ENCODE measurements at regions not wholly inside any gene's neighbourhood (a gene's known extent, or its start where the extent isn't known, plus 50 kb on each side); places are given as distances from the start of the nearest gene placed in this dataset.

DNA sequence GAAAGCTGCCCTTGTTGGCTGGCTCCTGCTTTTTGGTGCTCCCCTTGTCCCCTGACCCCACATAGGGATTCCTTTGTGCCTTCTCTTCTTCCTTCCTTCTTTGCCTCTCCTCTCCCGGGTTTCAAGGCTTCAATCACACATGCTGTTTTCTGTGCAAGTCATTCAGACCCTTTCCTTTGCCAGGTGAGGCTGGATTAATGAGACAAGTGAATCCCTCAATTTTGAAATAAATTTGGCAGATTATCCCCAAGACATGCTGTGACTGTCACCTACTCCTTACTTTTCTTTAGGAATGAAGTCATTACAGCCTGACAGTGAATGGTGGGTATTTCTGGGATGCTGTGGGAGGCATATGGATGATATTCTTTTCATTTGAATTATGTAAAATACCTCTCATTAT, 259.0 kb upstream of the RGMA start:
- Histone ChIP-seq H3K79me2 (ENCODE audit: control insufficient read depth in 1 of 2, insufficient read depth in 2 of 2, low read length in 2 of 2) (no peaks in the 10 kb centered on the region), H3K9ac (replicated peaks in 1 of 4; ENCODE audit: extremely low read depth in 1 of 4, low read depth in 3 of 4, low read length in 3 of 4) (no peak overlapping the region), H4K91ac (replicated peaks; ENCODE audit: insufficient read length, low read length) (no peak overlapping the region), H3K14ac (ENCODE audit: insufficient read length) (no peak overlapping the region), H4K8ac (ENCODE audit: extremely low read depth, insufficient read depth, low read length) (no peak overlapping the region), H2AFZ (ENCODE audit: low read length) (no peak overlapping the region), H4K5ac (ENCODE audit: insufficient read length, low read depth, low read length) (no peak overlapping the region), H3K4me1 (replicated peaks in 1 of 4; ENCODE audit: control insufficient read depth in 3 of 4, insufficient read depth in 4 of 4, low read length in 3 of 4) (peaks cover 0 to 2% (median 0%) of the 10 kb centered on the region in 4 experiments; a peak in 2 of 7 replicates), H3K4ac (replicated peaks; ENCODE audit: insufficient read length, low read depth, low read length) (no peak overlapping the region), H2BK120ac (replicated peaks; ENCODE audit: low read depth, low read length) (no peak overlapping the region), H3K36me3 (ENCODE audit: control insufficient read depth in 2 of 4, insufficient read depth in 4 of 4, low read length in 3 of 4) (no peaks in the 10 kb centered on the region), H2BK5ac (ENCODE audit: low read depth, low read length) (no peak overlapping the region), H3K23ac (ENCODE audit: insufficient read length) (no peak overlapping the region), H2BK20ac (ENCODE audit: low read length) (no peak overlapping the region), H3K4me2 (ENCODE audit: insufficient read depth in 1 of 2, low read depth in 2 of 2, low read length in 2 of 2) (no peak overlapping the region), H3K27ac (ENCODE audit: low read depth, low read length) (no peak overlapping the region), H4K20me1 (replicated peaks in 1 of 2; ENCODE audit: control insufficient read depth in 1 of 2, insufficient read depth in 2 of 2, low read length in 2 of 2) (no peaks in the 10 kb centered on the region), H3K9me3 (ENCODE audit: insufficient read depth in 2 of 2, low read depth in 1 of 2, low read length in 1 of 2) (peaks cover 6 to 11% of the 10 kb centered on the region in 2 experiments), H3K27me3 (replicated peaks in 1 of 4; ENCODE audit: control insufficient read depth in 3 of 4, extremely low read depth in 1 of 4, insufficient read depth in 3 of 4, low read length in 3 of 4) (peaks cover 0 to 2% (median 0%) of the 10 kb centered on the region in 4 experiments; a peak in 1 of 7 replicates), H2AK5ac (ENCODE audit: low read depth, low read length) (no peak overlapping the region), H3K4me3 (ENCODE audit: extremely low read depth in 1 of 4, insufficient read depth in 2 of 4, low read depth in 3 of 4, low read length in 4 of 4) (no peak overlapping the region), H3K23me2 (ENCODE audit: low read depth, low read length) (no peaks in the 10 kb centered on the region; the same call in 1 of the 2 replicates), H2BK15ac (ENCODE audit: low read length) (no peak overlapping the region; the same call in 1 of the 2 replicates), H3K56ac (replicated peaks; ENCODE audit: insufficient read length, low read depth, low read length) (no peak overlapping the region), H2BK12ac (ENCODE audit: low read depth, low read length) (no peak overlapping the region), H3K79me1 (ENCODE audit: low read depth, low read length) (no peaks in the 10 kb centered on the region), H3K18ac (ENCODE audit: extremely low read depth, low read length) (no peak overlapping the region; the same call in 1 of the 2 replicates)
- POLR2A ChIA-PET (ENCODE audit: partially characterized antibody), result no interaction called here
- CTCF ChIA-PET (ENCODE audit: partially characterized antibody), result interaction anchor here (0.9 kb wide), 1 partner anchor 772 kb away, joined by 3 read pairs; no protein-coding TSS in a partner anchor
- no peak for FAIRE-seq
- DNase-seq (ENCODE audit: low read depth in 1 of 2, low spot score in 2 of 2), result no peak
- WGBS, 2 experiments (ENCODE audit: extremely low coverage in 1 of 2, insufficient coverage in 1 of 2, insufficient read length in 1 of 2, insufficient replicate concordance in 2 of 2, low coverage in 1 of 2, low lambda C conversion rate in 2 of 2, missing lambda C conversion rate in 1 of 2), result 60% methylated on average over 1 of the region's 1 CpG; no CpG with 5 or more reads in 1 of the 2 experiments
- TF ChIP-seq SP2 (IDR thresholded peaks at IDR 0.05; ENCODE audit: low read length), result no peak
- TF ChIP-seq, protein P1, sequence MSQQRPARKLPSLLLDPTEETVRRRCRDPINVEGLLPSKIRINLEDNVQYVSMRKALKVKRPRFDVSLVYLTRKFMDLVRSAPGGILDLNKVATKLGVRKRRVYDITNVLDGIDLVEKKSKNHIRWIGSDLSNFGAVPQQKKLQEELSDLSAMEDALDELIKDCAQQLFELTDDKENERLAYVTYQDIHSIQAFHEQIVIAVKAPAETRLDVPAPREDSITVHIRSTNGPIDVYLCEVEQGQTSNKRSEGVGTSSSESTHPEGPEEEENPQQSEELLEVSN (IDR thresholded peaks at IDR 0.05), result no peak
- TF ChIP-seq SP4 (IDR thresholded peaks at IDR 0.05; ENCODE audit: low read length), result no peak
- no peak for TF ChIP-seq NANOG (IDR thresholded peaks at IDR 0.05; ENCODE audit: insufficient read depth, low read depth, low read length, poor library complexity, severe bottlenecking)
- TF ChIP-seq USF2 (IDR thresholded peaks at IDR 0.05; ENCODE audit: low read length), result no peak
- no peak for TF ChIP-seq POU5F1 (IDR thresholded peaks at IDR 0.05; ENCODE audit: low read depth, low read length)
- no peak for TF ChIP-seq TCF12 (IDR thresholded peaks at IDR 0.05; ENCODE audit: low read depth, low read length)
- no peak for TF ChIP-seq POLR2AphosphoS5 (IDR thresholded peaks at IDR 0.05; ENCODE audit: low read depth, low read length)
- no peak for TF ChIP-seq BCL11A (IDR thresholded peaks at IDR 0.05; ENCODE audit: low read depth in 2 of 2, low read length in 2 of 2)
- TF ChIP-seq CTBP2 (IDR thresholded peaks at IDR 0.05; ENCODE audit: borderline replicate concordance, insufficient read depth, insufficient read length, low read length), result no peak
- TF ChIP-seq FOSL1 (IDR thresholded peaks at IDR 0.05; ENCODE audit: insufficient read depth, low read depth, low read length), result no peak
- TF ChIP-seq EZH2 (IDR thresholded peaks at IDR 0.05; ENCODE audit: low read depth, low read length, severe bottlenecking), result no peak
- TF ChIP-seq CHD2 (IDR thresholded peaks at IDR 0.05; ENCODE audit: low read length), result no peak

All from H1 (cell line).